ENCODE measurements at regions not wholly inside any gene's neighbourhood (a gene's known extent, or its start where the extent isn't known, plus 50 kb on each side); places are given as distances from the start of the nearest gene placed in this dataset.

DNA sequence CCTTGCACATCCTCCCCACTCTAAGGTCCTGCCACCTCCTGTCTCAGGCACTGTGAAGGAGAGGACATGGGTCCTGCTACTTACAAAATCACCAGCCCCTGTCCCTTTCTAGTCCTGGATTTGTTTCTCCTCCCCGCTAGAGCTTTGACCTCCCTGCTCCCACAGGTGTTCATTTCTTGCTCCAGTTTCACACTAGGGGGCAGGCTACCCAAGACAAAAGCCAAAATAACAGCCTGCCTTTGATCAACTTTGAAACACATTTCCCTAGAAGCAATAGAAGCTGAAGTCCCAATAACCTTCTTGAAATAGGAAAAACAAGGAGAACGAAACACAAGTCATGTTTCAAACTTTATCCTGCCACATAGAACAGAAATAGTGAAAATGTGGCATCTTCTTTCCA is 164.4 kb downstream of the QDPR start:
- Histone ChIP-seq H3K4me1 (ENCODE audit: control insufficient read depth, insufficient read depth, low read length) (no peaks in the 10 kb centered on the region), H3K9me3 (ENCODE audit: control insufficient read depth, low read depth, low read length) (no peaks in the 10 kb centered on the region), H3K27me3 (ENCODE audit: control insufficient read depth, insufficient read depth, low read length) (no peaks in the 10 kb centered on the region), H3K27ac (ENCODE audit: low read length) (no peak overlapping the region), H3K36me3 (ENCODE audit: control insufficient read depth, insufficient read depth, low read length) (no peaks in the 10 kb centered on the region), H3K4me3 (ENCODE audit: low read length) (no peak overlapping the region)
- DNase-seq, result peak in 1 of 2 donors; percentile 6
- WGBS (ENCODE audit: insufficient coverage, low lambda C conversion rate), result 57% methylated on average over 1 of the region's 2 CpGs

GRCh38 chr4:17339376-17339775 is 172.5 kb downstream of the QDPR start:
- Histone ChIP-seq H3K4me3 (ENCODE audit: low read length) (no peak overlapping the region), H3K27me3 (ENCODE audit: control insufficient read depth, insufficient read depth, low read length) (no peaks in the 10 kb centered on the region), H3K27ac (ENCODE audit: low read length) (no peak overlapping the region), H3K4me1 (ENCODE audit: control insufficient read depth, insufficient read depth, low read length) (no peaks in the 10 kb centered on the region), H3K36me3 (ENCODE audit: control insufficient read depth, insufficient read depth, low read length) (no peaks in the 10 kb centered on the region), H3K9me3 (ENCODE audit: control insufficient read depth, low read depth, low read length) (no peaks in the 10 kb centered on the region)
- WGBS (ENCODE audit: insufficient coverage, low lambda C conversion rate), result no CpG with 5 or more reads among the region's 2 CpGs
- no peak for DNase-seq

- no peak for DNase-seq
- Histone ChIP-seq H3K27me3 (ENCODE audit: control insufficient read depth, insufficient read depth, low read length) (no peaks in the 10 kb centered on the region), H3K4me1 (ENCODE audit: control insufficient read depth, insufficient read depth, low read length) (no peaks in the 10 kb centered on the region), H3K4me3 (ENCODE audit: low read length) (no peak overlapping the region), H3K27ac (ENCODE audit: low read length) (no peak overlapping the region), H3K36me3 (ENCODE audit: control insufficient read depth, insufficient read depth, low read length) (no peaks in the 10 kb centered on the region), H3K9me3 (ENCODE audit: control insufficient read depth, low read depth, low read length) (no peaks in the 10 kb centered on the region)
- 80% methylated on average over 1 of the region's 1 CpG for WGBS (ENCODE audit: insufficient coverage, low lambda C conversion rate)
Measured at GRCh38 chr4:17336986-17337385, 174.9 kb downstream of the QDPR start.

- H3K4me3 ChIP-seq (ENCODE audit: low read length), result no peak overlapping the region
- WGBS (ENCODE audit: insufficient coverage, low lambda C conversion rate), result 64% methylated on average over 3 of the region's 10 CpGs
- no peak overlapping the region for H3K27ac ChIP-seq (ENCODE audit: low read length)
- H3K4me1 ChIP-seq (ENCODE audit: control insufficient read depth, insufficient read depth, low read length), result no peaks in the 10 kb centered on the region
- no peaks in the 10 kb centered on the region for H3K27me3 ChIP-seq (ENCODE audit: control insufficient read depth, insufficient read depth, low read length)
- no peaks in the 10 kb centered on the region for H3K36me3 ChIP-seq (ENCODE audit: control insufficient read depth, insufficient read depth, low read length)
- no peaks in the 10 kb centered on the region for H3K9me3 ChIP-seq (ENCODE audit: control insufficient read depth, low read depth, low read length)
- peak in 1 of 2 donors; percentile 16 for DNase-seq
Measured at GRCh38 chr4:17336524-17336961, 175.3 kb downstream of the QDPR start.

GRCh38 chr4:17336069-17336468 is 175.8 kb downstream of the QDPR start:
- Histone ChIP-seq H3K9me3 (ENCODE audit: control insufficient read depth, low read depth, low read length) (no peaks in the 10 kb centered on the region), H3K27me3 (ENCODE audit: control insufficient read depth, insufficient read depth, low read length) (no peaks in the 10 kb centered on the region), H3K4me3 (ENCODE audit: low read length) (no peak overlapping the region), H3K4me1 (ENCODE audit: control insufficient read depth, insufficient read depth, low read length) (no peaks in the 10 kb centered on the region), H3K27ac (ENCODE audit: low read length) (no peak overlapping the region), H3K36me3 (ENCODE audit: control insufficient read depth, insufficient read depth, low read length) (no peaks in the 10 kb centered on the region)
- WGBS (ENCODE audit: insufficient coverage, low lambda C conversion rate), result 100% methylated on average over 1 of the region's 1 CpG
- no peak for DNase-seq

DNA sequence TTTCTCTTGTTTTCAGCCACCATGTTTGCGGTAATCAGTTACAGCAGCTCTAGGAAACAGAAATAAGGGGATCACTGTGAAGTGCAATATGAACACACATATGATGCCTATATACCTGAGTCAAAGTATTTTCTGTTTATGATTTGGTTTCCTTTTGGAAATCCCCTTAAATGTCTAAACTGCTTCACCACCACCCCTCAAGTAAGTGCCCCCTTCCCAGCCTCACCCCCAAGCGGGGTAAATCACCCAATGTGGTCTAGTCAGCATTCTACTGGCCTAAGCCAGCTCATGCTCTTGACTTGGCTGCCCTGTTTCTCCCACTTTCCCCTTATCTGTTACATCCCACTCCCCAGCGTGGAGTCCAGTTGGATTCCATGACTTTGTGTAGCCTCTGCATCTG is 176.5 kb downstream of the QDPR start:
- Histone ChIP-seq H3K27ac (ENCODE audit: low read length) (no peak overlapping the region), H3K4me1 (ENCODE audit: control insufficient read depth, insufficient read depth, low read length) (no peaks in the 10 kb centered on the region), H3K36me3 (ENCODE audit: control insufficient read depth, insufficient read depth, low read length) (no peaks in the 10 kb centered on the region), H3K27me3 (ENCODE audit: control insufficient read depth, insufficient read depth, low read length) (no peaks in the 10 kb centered on the region), H3K9me3 (ENCODE audit: control insufficient read depth, low read depth, low read length) (no peaks in the 10 kb centered on the region), H3K4me3 (ENCODE audit: low read length) (no peak overlapping the region)
- no CpG with 5 or more reads among the region's 3 CpGs for WGBS (ENCODE audit: insufficient coverage, low lambda C conversion rate)
- no peak for DNase-seq

DNA sequence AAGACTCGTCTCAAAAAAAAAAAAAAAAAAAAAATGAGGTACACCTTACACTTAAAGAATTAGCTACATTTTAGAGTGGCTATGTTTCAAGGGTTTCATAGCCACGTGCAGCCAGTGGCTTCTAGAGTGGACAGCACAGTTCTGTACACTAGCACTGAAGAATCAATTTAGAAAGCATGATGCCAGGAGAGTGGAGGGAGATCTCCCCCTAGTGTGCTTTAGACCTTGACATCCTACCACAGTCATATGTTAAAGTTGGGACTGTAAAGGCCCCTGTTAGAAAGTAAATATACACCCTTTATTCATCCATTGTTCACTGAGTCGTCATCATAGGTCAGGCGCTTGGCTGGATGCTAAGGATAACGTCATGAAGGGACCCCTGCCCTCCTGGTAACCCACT is 179.4 kb downstream of the QDPR start:
- no peaks in the 10 kb centered on the region for H3K36me3 ChIP-seq (ENCODE audit: control insufficient read depth, insufficient read depth, low read length)
- no peaks in the 10 kb centered on the region for H3K27me3 ChIP-seq (ENCODE audit: control insufficient read depth, insufficient read depth, low read length)
- 60% methylated on average over 1 of the region's 5 CpGs for WGBS (ENCODE audit: insufficient coverage, low lambda C conversion rate)
- H3K27ac ChIP-seq (ENCODE audit: low read length), result no peak overlapping the region
- no peaks in the 10 kb centered on the region for H3K4me1 ChIP-seq (ENCODE audit: control insufficient read depth, insufficient read depth, low read length)
- DNase-seq, result no peak
- no peak overlapping the region for H3K4me3 ChIP-seq (ENCODE audit: low read length)
- H3K9me3 ChIP-seq (ENCODE audit: control insufficient read depth, low read depth, low read length), result no peaks in the 10 kb centered on the region

DNA sequence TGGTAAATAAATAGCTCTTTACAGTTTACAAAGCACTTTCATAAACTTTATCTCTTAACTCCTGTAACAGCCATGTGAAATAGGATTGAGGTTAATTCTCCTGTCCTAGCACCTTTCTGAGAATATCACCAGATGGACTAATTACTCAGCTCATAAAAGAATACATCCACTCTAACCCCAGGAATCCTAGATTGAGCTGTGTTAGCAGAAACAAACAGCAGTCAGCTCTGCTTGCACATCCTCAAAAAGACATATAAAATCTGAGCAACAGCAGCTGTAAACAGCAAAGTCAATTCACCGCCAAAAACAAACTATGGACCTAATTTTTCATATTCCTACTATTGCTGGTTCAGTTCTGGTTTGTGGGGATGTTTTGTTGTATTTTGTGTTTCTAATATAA is 182.8 kb downstream of the QDPR start:
- 100% methylated on average over 1 of the region's 1 CpG for WGBS (ENCODE audit: insufficient coverage, low lambda C conversion rate)
- no peak for DNase-seq
- Histone ChIP-seq H3K4me1 (ENCODE audit: control insufficient read depth, insufficient read depth, low read length) (no peaks in the 10 kb centered on the region), H3K27me3 (ENCODE audit: control insufficient read depth, insufficient read depth, low read length) (no peaks in the 10 kb centered on the region), H3K4me3 (ENCODE audit: low read length) (no peak overlapping the region), H3K27ac (ENCODE audit: low read length) (no peak overlapping the region), H3K36me3 (ENCODE audit: control insufficient read depth, insufficient read depth, low read length) (no peaks in the 10 kb centered on the region), H3K9me3 (ENCODE audit: control insufficient read depth, low read depth, low read length) (no peaks in the 10 kb centered on the region)

DNA sequence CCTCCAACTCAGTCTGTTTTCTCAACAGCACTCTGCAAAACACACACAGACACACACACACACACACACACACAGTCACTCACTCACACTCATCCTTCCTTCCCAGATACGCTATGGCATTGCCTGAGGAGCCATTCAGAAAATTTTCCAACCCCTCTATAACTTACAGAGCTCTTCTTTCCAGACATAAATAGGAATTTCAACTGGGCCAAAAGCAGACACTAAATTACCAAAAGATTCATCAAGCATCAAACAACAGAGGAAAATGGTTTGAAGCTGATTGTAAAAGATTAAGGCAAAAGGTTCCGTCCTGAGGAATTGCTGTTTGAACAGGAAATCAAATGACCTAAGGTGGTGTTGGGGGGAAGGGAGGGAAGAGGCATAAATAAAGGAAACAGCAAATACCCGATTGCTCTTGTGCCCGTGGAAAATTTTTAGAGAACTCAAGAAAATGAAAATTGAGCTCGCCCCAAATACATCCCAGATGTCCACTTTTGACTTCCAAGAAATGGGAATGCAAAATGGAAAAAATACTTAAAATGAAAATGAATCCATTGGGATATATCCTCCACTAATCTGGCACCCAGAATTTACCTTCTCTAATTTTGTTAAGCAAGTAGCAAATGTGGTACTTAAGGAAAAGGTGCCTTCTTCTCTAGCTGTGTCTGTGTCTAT is 183.6 kb downstream of the QDPR start:
- Histone ChIP-seq H3K27ac (ENCODE audit: low read length) (no peak overlapping the region), H3K9me3 (ENCODE audit: control insufficient read depth, low read depth, low read length) (no peaks in the 10 kb centered on the region), H3K4me1 (ENCODE audit: control insufficient read depth, insufficient read depth, low read length) (no peaks in the 10 kb centered on the region), H3K4me3 (ENCODE audit: low read length) (no peak overlapping the region), H3K36me3 (ENCODE audit: control insufficient read depth, insufficient read depth, low read length) (no peaks in the 10 kb centered on the region), H3K27me3 (ENCODE audit: control insufficient read depth, insufficient read depth, low read length) (no peaks in the 10 kb centered on the region)
- DNase-seq, result no peak
- WGBS (ENCODE audit: insufficient coverage, low lambda C conversion rate), result 52% methylated on average over 3 of the region's 5 CpGs

DNA sequence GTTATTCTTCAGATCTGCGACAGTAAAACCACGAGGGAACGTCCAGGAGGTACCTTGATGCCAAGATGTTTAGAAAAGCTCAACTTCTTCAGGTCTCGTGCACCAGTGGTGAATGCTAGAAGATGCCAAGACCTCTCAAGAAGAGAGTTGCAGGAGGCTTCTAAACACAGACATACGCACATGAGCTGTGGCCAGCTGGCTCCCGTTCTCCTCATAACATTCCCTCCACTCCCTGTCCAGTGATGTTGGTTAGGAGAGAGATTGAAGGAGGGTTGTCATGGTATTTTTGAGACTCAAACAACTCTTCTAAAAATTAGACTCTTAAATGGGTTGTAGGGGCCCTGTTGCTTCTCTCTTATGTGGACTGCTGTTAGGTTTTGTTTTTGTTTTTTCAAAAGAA is 184.3 kb downstream of the QDPR start:
- DNase-seq, result no peak
- H3K27me3 ChIP-seq (ENCODE audit: control insufficient read depth, insufficient read depth, low read length), result no peaks in the 10 kb centered on the region
- no peak overlapping the region for H3K27ac ChIP-seq (ENCODE audit: low read length)
- WGBS (ENCODE audit: insufficient coverage, low lambda C conversion rate), result no CpG with 5 or more reads among the region's 6 CpGs
- no peak overlapping the region for H3K4me3 ChIP-seq (ENCODE audit: low read length)
- H3K36me3 ChIP-seq (ENCODE audit: control insufficient read depth, insufficient read depth, low read length), result no peaks in the 10 kb centered on the region
- no peaks in the 10 kb centered on the region for H3K9me3 ChIP-seq (ENCODE audit: control insufficient read depth, low read depth, low read length)
- no peaks in the 10 kb centered on the region for H3K4me1 ChIP-seq (ENCODE audit: control insufficient read depth, insufficient read depth, low read length)

DNA sequence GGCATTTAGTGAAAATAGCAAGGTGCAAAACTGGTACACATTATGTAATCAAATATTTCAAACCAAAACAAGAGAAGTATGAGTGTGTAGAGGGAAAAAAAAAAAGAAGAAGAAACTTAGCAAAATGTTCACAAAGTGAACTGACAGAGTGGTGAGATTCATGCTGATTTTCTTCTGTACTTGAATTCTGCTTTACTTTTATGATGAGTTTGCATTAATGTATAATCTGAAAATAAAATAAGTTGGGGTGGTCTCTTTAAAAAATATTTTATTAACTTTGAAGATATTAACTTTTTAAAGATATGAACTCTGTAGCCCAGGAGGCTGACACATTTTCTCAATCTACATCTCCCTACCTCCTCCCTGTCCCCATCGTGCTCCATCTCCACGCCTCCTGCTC is 185.1 kb downstream of the QDPR start:
- no peaks in the 10 kb centered on the region for H3K36me3 ChIP-seq (ENCODE audit: control insufficient read depth, insufficient read depth, low read length)
- no peak overlapping the region for H3K27ac ChIP-seq (ENCODE audit: low read length)
- no peaks in the 10 kb centered on the region for H3K27me3 ChIP-seq (ENCODE audit: control insufficient read depth, insufficient read depth, low read length)
- H3K4me3 ChIP-seq (ENCODE audit: low read length), result no peak overlapping the region
- no peak for DNase-seq
- WGBS (ENCODE audit: insufficient coverage, low lambda C conversion rate), result 67% methylated on average over 2 of the region's 2 CpGs
- no peaks in the 10 kb centered on the region for H3K9me3 ChIP-seq (ENCODE audit: control insufficient read depth, low read depth, low read length)
- no peaks in the 10 kb centered on the region for H3K4me1 ChIP-seq (ENCODE audit: control insufficient read depth, insufficient read depth, low read length)
